WTC11 (cell line): ENCODE measurements at regions not wholly inside any gene's neighbourhood (a gene's known extent, or its start where the extent isn't known, plus 50 kb on each side); places are given as distances from the start of the nearest gene placed in this dataset.

Experiments
- ATAC-seq: fragments of 200-7000 bp; cut with Tn5 transposase; 2 replicates; pipeline ENCODE4 v1.10.0; 2021; ENCODE audit warnings: mild to moderate bottlenecking, moderate library complexity
- CTCF ChIA-PET: fragments of 300-600 bp; sonication (Branson Sonifier 250); formaldehyde crosslinking; loops from one replicate; lab custom pipeline; 2021; ENCODE audit warnings: antibody characterized with exemption; lab: Charles Lee
- POLR2A ChIA-PET: fragments of 350-600 bp; sonication (Branson Sonifier 250); formaldehyde crosslinking; loops from one replicate; lab custom pipeline; 2021; ENCODE audit warnings: antibody characterized with exemption; lab: Charles Lee
- DNase-seq: peaks from one replicate; pipeline ENCODE4 v3.0.0; 2021; ENCODE audit warnings: low spot score
- H3K27ac Mint-ChIP-seq: 2 replicates; pipeline ENCODE4 v1.8.0; 2021; ENCODE audit warnings: mixed read lengths
- H3K27me3 Mint-ChIP-seq: 2 replicates; pipeline ENCODE4 v1.8.0; 2021; ENCODE audit warnings: low read depth, mild to moderate bottlenecking, moderate library complexity, mixed read lengths
- H3K36me3 Mint-ChIP-seq: 2 replicates; pipeline ENCODE4 v1.8.0; 2021; ENCODE audit warnings: mixed read lengths
- H3K4me1 Mint-ChIP-seq: 2 replicates; pipeline ENCODE4 v1.8.0; 2022; ENCODE audit warnings: mixed read lengths
- H3K4me3 Mint-ChIP-seq: 2 replicates; pipeline ENCODE4 v1.8.0; 2021; ENCODE audit warnings: mild to moderate bottlenecking, moderate library complexity, mixed read lengths
- H3K9me3 Mint-ChIP-seq: 2 replicates; pipeline ENCODE4 v1.8.0; 2021; ENCODE audit warnings: mixed read lengths
- ELF4 ChIP-seq: sonication (generic); formaldehyde crosslinking; IDR thresholded peaks from 2 replicates; pipeline ENCODE4 v1.8.1; 2022; ENCODE audit warnings: low read depth, mild to moderate bottlenecking, moderate library complexity, missing genetic modification reagents
- GTF2I ChIP-seq: fragments of 250-450 bp; sonication (Bioruptor Pico); conservative IDR thresholded peaks from 2 replicates; pipeline ENCODE4 v1.4.0; 2021; ENCODE audit warnings: mild to moderate bottlenecking
- NFE2L1 ChIP-seq: sonication (generic); formaldehyde crosslinking; IDR thresholded peaks from 2 replicates; pipeline ENCODE4 v1.8.1; 2023; ENCODE audit warnings: missing genetic modification reagents
- SP1 ChIP-seq: sonication (generic); formaldehyde crosslinking; conservative IDR thresholded peaks from 2 replicates; pipeline ENCODE4 v1.8.1; 2022; ENCODE audit warnings: missing genetic modification reagents
- TEAD4 ChIP-seq: sonication (generic); formaldehyde crosslinking; IDR thresholded peaks from 2 replicates; pipeline ENCODE4 v1.8.0; 2022; ENCODE audit warnings: mild to moderate bottlenecking, missing genetic modification reagents
- TF ChIP-seq, protein P1 (sequence below): fragments of 250-450 bp; sonication (Bioruptor Pico); IDR thresholded peaks from 2 replicates; pipeline ENCODE4 v1.9.0; 2021; ENCODE audit warnings: mild to moderate bottlenecking, borderline replicate concordance
- TF ChIP-seq, protein P2 (sequence below): sonication (generic); formaldehyde crosslinking; IDR thresholded peaks from 2 replicates; pipeline ENCODE4 v1.8.0; 2023; ENCODE audit warnings: missing genetic modification reagents, mild to moderate bottlenecking, borderline replicate concordance
- TF ChIP-seq, protein P3 (sequence below): fragments of 250-450 bp; sonication (Bioruptor Pico); conservative IDR thresholded peaks from 2 replicates; pipeline ENCODE4 v1.9.0; 2021; ENCODE audit warnings: mild to moderate bottlenecking
- TF ChIP-seq, protein P4 (sequence below): fragments of 250-450 bp; sonication (Bioruptor Pico); IDR thresholded peaks from 2 replicates; pipeline ENCODE4 v1.9.0; 2021; ENCODE audit warnings: mild to moderate bottlenecking
- TF ChIP-seq, protein P5 (sequence below): sonication (generic); formaldehyde crosslinking; IDR thresholded peaks from 2 replicates; pipeline ENCODE4 v1.8.1; 2022; ENCODE audit warnings: low read depth, mild to moderate bottlenecking, moderate library complexity, missing genetic modification reagents, borderline replicate concordance
- TF ChIP-seq, protein P6 (sequence below): sonication (generic); formaldehyde crosslinking; IDR thresholded peaks from 2 replicates; pipeline ENCODE4 v1.8.1; 2022; ENCODE audit warnings: mild to moderate bottlenecking, missing genetic modification reagents, moderate library complexity, borderline replicate concordance
- TF ChIP-seq, protein P7 (sequence below): fragments of 250-450 bp; sonication (Bioruptor Pico); IDR thresholded peaks from 2 replicates; pipeline ENCODE4 v1.8.0; 2021; ENCODE audit warnings: mild to moderate bottlenecking

DNA sequence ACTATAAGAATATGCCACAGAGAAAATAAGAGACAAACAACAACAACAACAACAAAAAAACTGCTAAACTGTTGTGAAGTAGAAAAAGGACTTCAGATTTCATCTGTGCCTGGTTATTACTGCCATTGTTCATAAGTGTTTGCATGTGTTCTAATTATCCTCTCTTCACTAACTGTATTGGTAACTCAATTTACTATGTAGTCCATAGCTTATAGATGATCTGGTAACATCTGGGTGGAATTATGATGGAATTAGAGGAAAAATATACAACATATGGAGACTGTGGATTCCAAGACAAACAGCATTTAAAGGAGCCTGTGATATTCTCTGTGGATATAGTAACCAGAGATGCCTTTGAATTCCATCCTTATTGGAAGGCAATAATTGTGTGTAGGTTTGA lies 1891.5 kb upstream of the PIK3C3 start:
- ChIA-PET POLR2A (no interaction called here), CTCF (no interaction called here)
- Mint-ChIP-seq H3K27ac (no peak overlapping the region), H3K4me1 (peaks cover 9% of the 10 kb centered on the region), H3K4me3 (no peak overlapping the region), H3K27me3 (no peaks in the 10 kb centered on the region), H3K9me3 (no peaks in the 10 kb centered on the region), H3K36me3 (no peaks in the 10 kb centered on the region)
- ATAC-seq (no peak), DNase-seq (no peak)
- no peak for TF ChIP-seq ELF4 (CRISPR knock-in tag)
- TF ChIP-seq, protein P1, sequence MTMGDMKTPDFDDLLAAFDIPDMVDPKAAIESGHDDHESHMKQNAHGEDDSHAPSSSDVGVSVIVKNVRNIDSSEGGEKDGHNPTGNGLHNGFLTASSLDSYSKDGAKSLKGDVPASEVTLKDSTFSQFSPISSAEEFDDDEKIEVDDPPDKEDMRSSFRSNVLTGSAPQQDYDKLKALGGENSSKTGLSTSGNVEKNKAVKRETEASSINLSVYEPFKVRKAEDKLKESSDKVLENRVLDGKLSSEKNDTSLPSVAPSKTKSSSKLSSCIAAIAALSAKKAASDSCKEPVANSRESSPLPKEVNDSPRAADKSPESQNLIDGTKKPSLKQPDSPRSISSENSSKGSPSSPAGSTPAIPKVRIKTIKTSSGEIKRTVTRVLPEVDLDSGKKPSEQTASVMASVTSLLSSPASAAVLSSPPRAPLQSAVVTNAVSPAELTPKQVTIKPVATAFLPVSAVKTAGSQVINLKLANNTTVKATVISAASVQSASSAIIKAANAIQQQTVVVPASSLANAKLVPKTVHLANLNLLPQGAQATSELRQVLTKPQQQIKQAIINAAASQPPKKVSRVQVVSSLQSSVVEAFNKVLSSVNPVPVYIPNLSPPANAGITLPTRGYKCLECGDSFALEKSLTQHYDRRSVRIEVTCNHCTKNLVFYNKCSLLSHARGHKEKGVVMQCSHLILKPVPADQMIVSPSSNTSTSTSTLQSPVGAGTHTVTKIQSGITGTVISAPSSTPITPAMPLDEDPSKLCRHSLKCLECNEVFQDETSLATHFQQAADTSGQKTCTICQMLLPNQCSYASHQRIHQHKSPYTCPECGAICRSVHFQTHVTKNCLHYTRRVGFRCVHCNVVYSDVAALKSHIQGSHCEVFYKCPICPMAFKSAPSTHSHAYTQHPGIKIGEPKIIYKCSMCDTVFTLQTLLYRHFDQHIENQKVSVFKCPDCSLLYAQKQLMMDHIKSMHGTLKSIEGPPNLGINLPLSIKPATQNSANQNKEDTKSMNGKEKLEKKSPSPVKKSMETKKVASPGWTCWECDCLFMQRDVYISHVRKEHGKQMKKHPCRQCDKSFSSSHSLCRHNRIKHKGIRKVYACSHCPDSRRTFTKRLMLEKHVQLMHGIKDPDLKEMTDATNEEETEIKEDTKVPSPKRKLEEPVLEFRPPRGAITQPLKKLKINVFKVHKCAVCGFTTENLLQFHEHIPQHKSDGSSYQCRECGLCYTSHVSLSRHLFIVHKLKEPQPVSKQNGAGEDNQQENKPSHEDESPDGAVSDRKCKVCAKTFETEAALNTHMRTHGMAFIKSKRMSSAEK (CRISPR knock-in tag) = no peak

DNA sequence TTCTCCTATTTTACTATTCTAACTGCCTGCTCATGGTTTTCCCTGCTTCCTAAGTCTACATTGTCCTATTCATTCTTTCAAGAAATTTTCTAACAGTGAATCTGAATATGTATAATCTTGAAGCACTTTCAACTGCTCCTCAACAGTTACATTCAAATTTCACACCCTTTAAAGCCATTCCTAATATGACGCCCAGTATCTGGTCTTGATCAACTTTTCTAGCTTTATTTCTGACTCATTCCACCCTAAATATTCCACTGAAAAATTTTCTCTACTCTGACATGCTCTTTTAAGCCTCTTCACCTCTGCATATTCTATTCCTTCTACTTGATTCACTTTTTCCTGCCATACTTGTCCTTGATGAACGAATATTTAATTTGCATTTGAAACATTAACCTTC lies 1893.9 kb upstream of the PIK3C3 start:
- TF ChIP-seq, protein P2, sequence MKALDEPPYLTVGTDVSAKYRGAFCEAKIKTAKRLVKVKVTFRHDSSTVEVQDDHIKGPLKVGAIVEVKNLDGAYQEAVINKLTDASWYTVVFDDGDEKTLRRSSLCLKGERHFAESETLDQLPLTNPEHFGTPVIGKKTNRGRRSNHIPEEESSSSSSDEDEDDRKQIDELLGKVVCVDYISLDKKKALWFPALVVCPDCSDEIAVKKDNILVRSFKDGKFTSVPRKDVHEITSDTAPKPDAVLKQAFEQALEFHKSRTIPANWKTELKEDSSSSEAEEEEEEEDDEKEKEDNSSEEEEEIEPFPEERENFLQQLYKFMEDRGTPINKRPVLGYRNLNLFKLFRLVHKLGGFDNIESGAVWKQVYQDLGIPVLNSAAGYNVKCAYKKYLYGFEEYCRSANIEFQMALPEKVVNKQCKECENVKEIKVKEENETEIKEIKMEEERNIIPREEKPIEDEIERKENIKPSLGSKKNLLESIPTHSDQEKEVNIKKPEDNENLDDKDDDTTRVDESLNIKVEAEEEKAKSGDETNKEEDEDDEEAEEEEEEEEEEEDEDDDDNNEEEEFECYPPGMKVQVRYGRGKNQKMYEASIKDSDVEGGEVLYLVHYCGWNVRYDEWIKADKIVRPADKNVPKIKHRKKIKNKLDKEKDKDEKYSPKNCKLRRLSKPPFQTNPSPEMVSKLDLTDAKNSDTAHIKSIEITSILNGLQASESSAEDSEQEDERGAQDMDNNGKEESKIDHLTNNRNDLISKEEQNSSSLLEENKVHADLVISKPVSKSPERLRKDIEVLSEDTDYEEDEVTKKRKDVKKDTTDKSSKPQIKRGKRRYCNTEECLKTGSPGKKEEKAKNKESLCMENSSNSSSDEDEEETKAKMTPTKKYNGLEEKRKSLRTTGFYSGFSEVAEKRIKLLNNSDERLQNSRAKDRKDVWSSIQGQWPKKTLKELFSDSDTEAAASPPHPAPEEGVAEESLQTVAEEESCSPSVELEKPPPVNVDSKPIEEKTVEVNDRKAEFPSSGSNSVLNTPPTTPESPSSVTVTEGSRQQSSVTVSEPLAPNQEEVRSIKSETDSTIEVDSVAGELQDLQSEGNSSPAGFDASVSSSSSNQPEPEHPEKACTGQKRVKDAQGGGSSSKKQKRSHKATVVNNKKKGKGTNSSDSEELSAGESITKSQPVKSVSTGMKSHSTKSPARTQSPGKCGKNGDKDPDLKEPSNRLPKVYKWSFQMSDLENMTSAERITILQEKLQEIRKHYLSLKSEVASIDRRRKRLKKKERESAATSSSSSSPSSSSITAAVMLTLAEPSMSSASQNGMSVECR (CRISPR knock-in tag) = no peak
- TF ChIP-seq, protein P3, sequence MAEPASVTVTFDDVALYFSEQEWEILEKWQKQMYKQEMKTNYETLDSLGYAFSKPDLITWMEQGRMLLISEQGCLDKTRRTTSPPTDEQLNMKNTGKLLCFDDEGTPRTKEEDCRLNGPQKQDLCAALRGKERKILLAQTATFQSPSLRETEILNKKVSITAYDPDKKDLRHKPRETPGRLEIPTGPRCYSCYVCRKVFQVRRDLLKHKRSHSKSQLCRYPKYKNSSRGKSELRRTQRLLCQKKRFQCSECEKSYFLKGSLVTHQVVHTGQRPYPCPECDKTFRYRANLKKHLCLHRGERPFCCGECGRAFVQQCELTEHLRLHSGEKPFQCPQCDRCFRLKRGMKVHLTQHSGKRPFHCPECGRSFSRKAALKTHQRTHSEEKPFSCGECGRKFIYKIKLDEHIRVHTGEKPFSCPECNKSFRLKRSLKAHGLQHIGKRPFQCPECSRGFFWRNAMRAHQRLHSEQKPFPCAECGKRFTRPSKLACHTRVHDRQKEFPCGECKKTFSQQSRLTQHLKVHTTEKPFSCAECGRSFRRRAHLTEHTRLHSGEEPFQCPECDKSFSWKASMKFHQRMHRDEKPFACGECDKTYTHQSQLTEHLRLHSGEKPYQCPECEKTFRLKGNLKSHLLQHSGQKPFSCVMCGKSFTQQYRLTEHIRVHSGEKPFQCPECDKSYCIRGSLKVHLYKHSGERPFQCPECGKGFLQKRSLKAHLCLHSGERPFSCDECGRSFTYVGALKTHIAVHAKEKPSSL (CRISPR knock-in tag) = no peak
- TF ChIP-seq, protein P4, sequence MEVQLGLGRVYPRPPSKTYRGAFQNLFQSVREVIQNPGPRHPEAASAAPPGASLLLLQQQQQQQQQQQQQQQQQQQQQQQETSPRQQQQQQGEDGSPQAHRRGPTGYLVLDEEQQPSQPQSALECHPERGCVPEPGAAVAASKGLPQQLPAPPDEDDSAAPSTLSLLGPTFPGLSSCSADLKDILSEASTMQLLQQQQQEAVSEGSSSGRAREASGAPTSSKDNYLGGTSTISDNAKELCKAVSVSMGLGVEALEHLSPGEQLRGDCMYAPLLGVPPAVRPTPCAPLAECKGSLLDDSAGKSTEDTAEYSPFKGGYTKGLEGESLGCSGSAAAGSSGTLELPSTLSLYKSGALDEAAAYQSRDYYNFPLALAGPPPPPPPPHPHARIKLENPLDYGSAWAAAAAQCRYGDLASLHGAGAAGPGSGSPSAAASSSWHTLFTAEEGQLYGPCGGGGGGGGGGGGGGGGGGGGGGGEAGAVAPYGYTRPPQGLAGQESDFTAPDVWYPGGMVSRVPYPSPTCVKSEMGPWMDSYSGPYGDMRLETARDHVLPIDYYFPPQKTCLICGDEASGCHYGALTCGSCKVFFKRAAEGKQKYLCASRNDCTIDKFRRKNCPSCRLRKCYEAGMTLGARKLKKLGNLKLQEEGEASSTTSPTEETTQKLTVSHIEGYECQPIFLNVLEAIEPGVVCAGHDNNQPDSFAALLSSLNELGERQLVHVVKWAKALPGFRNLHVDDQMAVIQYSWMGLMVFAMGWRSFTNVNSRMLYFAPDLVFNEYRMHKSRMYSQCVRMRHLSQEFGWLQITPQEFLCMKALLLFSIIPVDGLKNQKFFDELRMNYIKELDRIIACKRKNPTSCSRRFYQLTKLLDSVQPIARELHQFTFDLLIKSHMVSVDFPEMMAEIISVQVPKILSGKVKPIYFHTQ (CRISPR knock-in tag) = no peak
- TF ChIP-seq SP1 (CRISPR knock-in tag) = no peak
- TF ChIP-seq, protein P5, sequence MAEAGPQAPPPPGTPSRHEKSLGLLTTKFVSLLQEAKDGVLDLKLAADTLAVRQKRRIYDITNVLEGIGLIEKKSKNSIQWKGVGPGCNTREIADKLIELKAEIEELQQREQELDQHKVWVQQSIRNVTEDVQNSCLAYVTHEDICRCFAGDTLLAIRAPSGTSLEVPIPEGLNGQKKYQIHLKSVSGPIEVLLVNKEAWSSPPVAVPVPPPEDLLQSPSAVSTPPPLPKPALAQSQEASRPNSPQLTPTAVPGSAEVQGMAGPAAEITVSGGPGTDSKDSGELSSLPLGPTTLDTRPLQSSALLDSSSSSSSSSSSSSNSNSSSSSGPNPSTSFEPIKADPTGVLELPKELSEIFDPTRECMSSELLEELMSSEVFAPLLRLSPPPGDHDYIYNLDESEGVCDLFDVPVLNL = no peak
- no peak for TF ChIP-seq ELF4 (CRISPR knock-in tag)
- TF ChIP-seq, protein P6, sequence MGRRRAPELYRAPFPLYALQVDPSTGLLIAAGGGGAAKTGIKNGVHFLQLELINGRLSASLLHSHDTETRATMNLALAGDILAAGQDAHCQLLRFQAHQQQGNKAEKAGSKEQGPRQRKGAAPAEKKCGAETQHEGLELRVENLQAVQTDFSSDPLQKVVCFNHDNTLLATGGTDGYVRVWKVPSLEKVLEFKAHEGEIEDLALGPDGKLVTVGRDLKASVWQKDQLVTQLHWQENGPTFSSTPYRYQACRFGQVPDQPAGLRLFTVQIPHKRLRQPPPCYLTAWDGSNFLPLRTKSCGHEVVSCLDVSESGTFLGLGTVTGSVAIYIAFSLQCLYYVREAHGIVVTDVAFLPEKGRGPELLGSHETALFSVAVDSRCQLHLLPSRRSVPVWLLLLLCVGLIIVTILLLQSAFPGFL (CRISPR knock-in tag) = no peak
- TF ChIP-seq TEAD4 (CRISPR knock-in tag) = no peak
- TF ChIP-seq, protein P7, sequence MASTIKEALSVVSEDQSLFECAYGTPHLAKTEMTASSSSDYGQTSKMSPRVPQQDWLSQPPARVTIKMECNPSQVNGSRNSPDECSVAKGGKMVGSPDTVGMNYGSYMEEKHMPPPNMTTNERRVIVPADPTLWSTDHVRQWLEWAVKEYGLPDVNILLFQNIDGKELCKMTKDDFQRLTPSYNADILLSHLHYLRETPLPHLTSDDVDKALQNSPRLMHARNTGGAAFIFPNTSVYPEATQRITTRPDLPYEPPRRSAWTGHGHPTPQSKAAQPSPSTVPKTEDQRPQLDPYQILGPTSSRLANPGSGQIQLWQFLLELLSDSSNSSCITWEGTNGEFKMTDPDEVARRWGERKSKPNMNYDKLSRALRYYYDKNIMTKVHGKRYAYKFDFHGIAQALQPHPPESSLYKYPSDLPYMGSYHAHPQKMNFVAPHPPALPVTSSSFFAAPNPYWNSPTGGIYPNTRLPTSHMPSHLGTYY (CRISPR knock-in tag) = no peak
- TF ChIP-seq NFE2L1 (CRISPR knock-in tag) = no peak
- TF ChIP-seq GTF2I = no peak
- no peaks in the 10 kb centered on the region for H3K36me3 Mint-ChIP-seq
- ATAC-seq (no peak), DNase-seq (no peak)
- ChIA-PET POLR2A (no interaction called here), CTCF (interaction anchor here (0.7 kb wide), 1 partner anchor 99 kb away, joined by 3 read pairs; no protein-coding TSS in a partner anchor)
- H3K4me3 Mint-ChIP-seq = no peak overlapping the region
- no peaks in the 10 kb centered on the region for H3K27me3 Mint-ChIP-seq
- no peak overlapping the region for H3K27ac Mint-ChIP-seq
- H3K9me3 Mint-ChIP-seq = no peaks in the 10 kb centered on the region
- peaks cover 6% of the 10 kb centered on the region for H3K4me1 Mint-ChIP-seq
